Transverse colon (tissue), 4 donors: ENCODE measurements at regions not wholly inside any gene's neighbourhood (a gene's known extent, or its start where the extent isn't known, plus 50 kb on each side); places are given as distances from the start of the nearest gene placed in this dataset.
A peak's percentile ranks its signal among the peaks of the same experiment; 100 is the strongest.

Experiments used
- DNase-seq: peaks from one replicate; pipeline ENCODE4 v3.0.0-alpha.2; 2019
- H3K27ac ChIP-seq, 4 donors: fragments of 200-600 bp; sonication (generic); 2 replicates each; pipeline ENCODE4 v1.5.1; 2016 to 2018; ENCODE audit warnings: inconsistent platforms in 4 of 4
- H3K27me3 ChIP-seq: fragments of 200-600 bp; sonication (generic); 2 replicates; pipeline ENCODE4 v1.5.1; 2017; ENCODE audit warnings: inconsistent platforms
- H3K36me3 ChIP-seq, 4 donors: fragments of 200-600 bp; sonication (generic); 2 replicates each; pipeline ENCODE4 v1.5.1; 2017 to 2019; ENCODE audit warnings: inconsistent platforms in 4 of 4
- H3K4me1 ChIP-seq, 4 donors: fragments of 200-600 bp; sonication (generic); 2 replicates each; pipeline ENCODE4 v1.5.1; 2017 to 2020; ENCODE audit warnings: inconsistent platforms in 4 of 4
- H3K4me3 ChIP-seq, 4 donors: fragments of 200-600 bp; sonication (generic); 1 replicate in 1 of 4; 2 replicates in 3 of 4; pipeline versions ENCODE4 v1.5.1 to v1.6.1; 2017 to 2019; ENCODE audit warnings: inconsistent platforms in 4 of 4
- H3K9me3 ChIP-seq, 2 donors: fragments of 200-600 bp; sonication (generic); 2 replicates each; pipeline ENCODE4 v1.5.1; 2017 to 2019; ENCODE audit warnings: inconsistent platforms in 2 of 2
- EP300 ChIP-seq: sonication (generic); formaldehyde crosslinking; IDR thresholded peaks from one replicate; pipeline ENCODE4 v1.6.1; 2017; ENCODE audit warnings: antibody characterized with exemption, low read depth
- POLR2A ChIP-seq: fragments of 450-650 bp; IDR thresholded peaks from one replicate; pipeline ENCODE4 v1.6.1; 2016; ENCODE audit warnings: antibody characterized with exemption, mild to moderate bottlenecking, moderate library complexity
- POLR2AphosphoS5 ChIP-seq, 3 donors: sonication (generic); formaldehyde crosslinking; IDR thresholded peaks; one replicate each; pipeline ENCODE4 v1.6.1; 2016; ENCODE audit warnings: antibody characterized with exemption in 3 of 3
- WGBS, 2 donors: methylation state at CpG; one replicate each; pipeline ENCODE4 v1.1.5; 2018; ENCODE audit warnings: low coverage in 1 of 2; 5-methylcytosine and 5-hydroxymethylcytosine counted together
- in situ Hi-C, 4 donors: fragments of 200-750 bp; cut with MboI; loops; one replicate each; pipeline versions ENCODE4 v1.15.0 to v1.15.1; 2017; ENCODE audit warnings: low sequenced_read_pairs in 3 of 4, low pct_ligation_motif_present in 1 of 4, low pct_unique_long_range_greater_than_20kb in 1 of 4
- intact Hi-C: fragments of 100-400 bp; cut with DNase I; formaldehyde crosslinking; loops from one replicate; pipeline ENCODE4 v1.15.1; 2023; ENCODE audit warnings: low total_unique reads
- TF ChIP-seq, protein P1 (sequence below), 5 experiments: fragments of 200-600 bp in 3 of 5; fragments of 450-650 bp in 2 of 5; sonication (generic) in 3 of 5; IDR thresholded peaks; 1 replicate in 2 of 5; 2 replicates in 3 of 5; pipeline ENCODE4 v1.5.1; 2016 to 2017; ENCODE audit warnings: antibody characterized with exemption in 5 of 5, inconsistent platforms in 3 of 5, mild to moderate bottlenecking in 2 of 5, moderate library complexity in 1 of 5

DNA sequence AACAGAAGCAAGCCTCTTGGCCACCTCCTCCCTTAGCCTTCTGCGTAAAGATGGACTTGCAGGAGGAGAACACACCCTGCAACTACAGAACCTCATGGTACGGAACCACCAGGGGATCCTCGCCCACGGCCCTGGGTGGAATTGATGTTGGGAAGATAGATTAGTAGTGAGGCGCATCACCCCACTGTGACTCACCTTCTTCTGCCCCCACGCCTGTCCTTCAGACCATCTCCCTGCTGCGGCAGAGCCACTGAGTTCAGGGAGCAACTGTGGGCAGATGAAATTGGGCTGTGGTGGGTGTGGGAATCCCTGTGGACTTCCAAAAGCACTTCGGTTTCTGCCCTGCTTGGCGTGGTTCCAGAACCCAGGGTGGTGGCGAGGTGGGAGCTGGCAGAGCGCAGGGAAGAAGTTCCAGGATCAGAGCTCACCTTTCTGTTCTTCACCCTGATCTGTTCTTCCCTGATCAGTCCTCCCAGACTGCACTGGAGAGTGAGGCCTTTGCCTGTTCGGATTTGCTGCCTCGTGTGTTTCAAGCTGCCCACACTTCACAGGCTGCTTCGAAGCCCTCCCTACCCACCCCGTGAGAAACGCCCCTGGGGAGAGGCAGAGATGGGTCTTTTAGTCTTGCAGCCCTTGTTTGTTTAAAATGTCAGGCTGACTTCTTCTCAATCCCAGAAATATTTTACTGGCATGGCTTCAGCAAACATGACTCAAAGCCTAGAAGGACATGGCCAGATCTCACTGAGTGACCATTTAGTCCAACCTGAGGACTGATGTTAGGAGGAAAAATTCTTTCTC, 92.8 kb upstream of the MLN start:
- Histone ChIP-seq H3K4me3 (no peak overlapping the region), H3K27ac (no peak overlapping the region), H3K27me3 (no peaks in the 10 kb centered on the region), H3K9me3 (no peaks in the 10 kb centered on the region), H3K4me1 (peaks cover 0 to 7% (median 5%) of the 10 kb centered on the region in 4 donors), H3K36me3 (no peaks in the 10 kb centered on the region)
- intact Hi-C loops (no loop called here), in situ Hi-C loops (no loop called here)
- TF ChIP-seq EP300 (no peak), POLR2A (no peak), POLR2AphosphoS5 (IDR thresholded peaks at IDR 0.05) (no peak)
- TF ChIP-seq, protein P1, sequence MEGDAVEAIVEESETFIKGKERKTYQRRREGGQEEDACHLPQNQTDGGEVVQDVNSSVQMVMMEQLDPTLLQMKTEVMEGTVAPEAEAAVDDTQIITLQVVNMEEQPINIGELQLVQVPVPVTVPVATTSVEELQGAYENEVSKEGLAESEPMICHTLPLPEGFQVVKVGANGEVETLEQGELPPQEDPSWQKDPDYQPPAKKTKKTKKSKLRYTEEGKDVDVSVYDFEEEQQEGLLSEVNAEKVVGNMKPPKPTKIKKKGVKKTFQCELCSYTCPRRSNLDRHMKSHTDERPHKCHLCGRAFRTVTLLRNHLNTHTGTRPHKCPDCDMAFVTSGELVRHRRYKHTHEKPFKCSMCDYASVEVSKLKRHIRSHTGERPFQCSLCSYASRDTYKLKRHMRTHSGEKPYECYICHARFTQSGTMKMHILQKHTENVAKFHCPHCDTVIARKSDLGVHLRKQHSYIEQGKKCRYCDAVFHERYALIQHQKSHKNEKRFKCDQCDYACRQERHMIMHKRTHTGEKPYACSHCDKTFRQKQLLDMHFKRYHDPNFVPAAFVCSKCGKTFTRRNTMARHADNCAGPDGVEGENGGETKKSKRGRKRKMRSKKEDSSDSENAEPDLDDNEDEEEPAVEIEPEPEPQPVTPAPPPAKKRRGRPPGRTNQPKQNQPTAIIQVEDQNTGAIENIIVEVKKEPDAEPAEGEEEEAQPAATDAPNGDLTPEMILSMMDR (IDR thresholded peaks at IDR 0.05): no peak
- DNase-seq: no peak
- 69% methylated on average over 16 of the region's 16 CpGs; no CpG with 5 or more reads in 1 of the 2 donors for WGBS, 2 donors

DNA sequence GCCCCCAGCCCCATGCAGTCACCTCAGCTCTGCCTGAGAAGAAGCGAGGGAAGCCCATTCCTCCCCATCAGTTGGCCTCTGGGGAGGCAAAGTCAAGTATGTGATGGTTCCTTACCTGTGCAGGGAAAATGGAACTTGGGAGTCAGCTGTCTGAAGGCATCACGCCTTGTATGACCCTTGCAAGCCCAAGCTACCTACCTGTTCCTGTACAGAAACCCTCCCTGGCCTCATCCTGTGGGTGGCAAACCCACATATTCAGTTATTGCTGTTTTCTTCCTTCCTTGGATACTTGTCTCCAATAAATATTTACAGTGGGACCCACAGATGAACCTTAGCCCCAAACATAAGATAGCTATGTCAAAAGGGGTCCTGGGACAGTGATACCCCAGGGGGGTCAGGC, 92.2 kb upstream of the MLN start:
- TF ChIP-seq POLR2A (no peak), POLR2AphosphoS5 (IDR thresholded peaks at IDR 0.05) (no peak), EP300 (no peak)
- TF ChIP-seq, protein P1 (IDR thresholded peaks at IDR 0.05): no peak
- Histone ChIP-seq H3K36me3 (no peaks in the 10 kb centered on the region), H3K27ac (no peak overlapping the region), H3K4me1 (peaks cover 0 to 7% (median 5%) of the 10 kb centered on the region in 4 donors), H3K9me3 (no peaks in the 10 kb centered on the region), H3K4me3 (no peak overlapping the region), H3K27me3 (no peaks in the 10 kb centered on the region)
- no peak for DNase-seq
- intact Hi-C loops: no loop called here
- 94% methylated on average over 2 of the region's 2 CpGs; no CpG with 5 or more reads in 1 of the 2 donors for WGBS, 2 donors
- in situ Hi-C loops: no loop called here

DNA sequence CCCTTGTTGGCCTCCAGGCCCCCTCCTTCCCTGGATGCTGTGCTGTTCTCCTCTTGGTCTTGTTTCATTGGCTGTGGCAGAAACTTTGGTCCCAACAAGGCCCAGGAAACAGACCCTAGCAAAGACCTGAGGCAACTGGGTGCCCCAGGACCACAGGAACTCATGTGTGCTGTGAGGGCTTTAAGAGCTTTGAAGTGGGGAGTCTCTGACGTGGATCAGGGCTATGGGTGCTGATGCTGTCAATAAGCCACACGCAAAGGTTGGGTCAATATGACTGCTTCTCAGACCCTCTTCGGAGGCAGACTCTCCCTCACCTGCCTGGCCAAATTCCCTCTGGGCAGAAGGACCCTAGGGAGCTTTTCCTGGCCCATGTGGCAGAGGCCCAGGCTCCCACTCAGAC, 91.5 kb upstream of the MLN start:
- no peaks in the 10 kb centered on the region for H3K9me3 ChIP-seq
- H3K27ac ChIP-seq: no peak overlapping the region
- 89% methylated on average over 3 of the region's 3 CpGs; no CpG with 5 or more reads in 1 of the 2 donors for WGBS, 2 donors
- H3K4me1 ChIP-seq: peaks cover 0 to 7% (median 5%) of the 10 kb centered on the region in 4 donors
- intact Hi-C loops (no loop called here), in situ Hi-C loops (no loop called here)
- TF ChIP-seq POLR2A: no peak
- no peak for TF ChIP-seq POLR2AphosphoS5 (IDR thresholded peaks at IDR 0.05)
- no peak for TF ChIP-seq EP300
- TF ChIP-seq, protein P1 (IDR thresholded peaks at IDR 0.05): no peak
- DNase-seq: no peak
- no peaks in the 10 kb centered on the region for H3K36me3 ChIP-seq
- H3K4me3 ChIP-seq: no peak overlapping the region
- H3K27me3 ChIP-seq: no peaks in the 10 kb centered on the region

DNA sequence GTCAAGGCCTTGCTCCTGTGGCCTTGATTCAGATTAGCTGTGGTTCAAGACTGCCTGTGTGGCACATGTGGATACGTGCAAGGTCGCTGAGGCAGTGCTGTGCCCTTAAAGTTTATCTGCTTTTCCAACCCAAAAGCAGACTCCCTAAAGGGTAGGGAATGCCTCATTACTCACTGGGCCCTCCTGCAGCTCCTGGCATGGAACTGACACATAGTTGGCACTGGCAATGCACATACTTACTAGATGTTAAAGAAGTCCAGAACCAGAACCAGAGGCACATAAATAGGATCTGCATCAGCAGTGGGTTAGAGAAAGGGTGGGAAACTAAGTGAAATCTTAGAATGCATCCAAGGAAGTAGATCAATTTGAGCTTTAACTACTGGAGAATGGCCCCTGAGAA, 90.6 kb upstream of the MLN start:
- intact Hi-C loops: no loop called here
- in situ Hi-C loops: no loop called here
- Histone ChIP-seq H3K9me3 (no peaks in the 10 kb centered on the region), H3K4me1 (peaks cover 0 to 7% (median 5%) of the 10 kb centered on the region in 4 donors), H3K27ac (no peak overlapping the region), H3K27me3 (no peaks in the 10 kb centered on the region), H3K4me3 (no peak overlapping the region), H3K36me3 (no peaks in the 10 kb centered on the region)
- WGBS, 2 donors: no CpG with 5 or more reads among the region's 2 CpGs
- TF ChIP-seq EP300 (no peak), POLR2AphosphoS5 (IDR thresholded peaks at IDR 0.05) (peak in 2 of 3 donors; percentile 26 to 65)
- no peak for DNase-seq
